NCI-H146 (cell line): ENCODE measurements at regions not wholly inside any gene's neighbourhood (a gene's known extent, or its start where the extent isn't known, plus 50 kb on each side); places are given as distances from the start of the nearest gene placed in this dataset.

ENCODE experiments used
- DNase-seq: peaks from one replicate; lab custom pipeline; 2025; lab: John Stamatoyannopoulos, UW

- no peak for DNase-seq
Observed at GRCh38 chr18:22253676-22254075, 84.3 kb downstream of the GATA6 start.

- no peak for DNase-seq
Observed at GRCh38 chr18:22253156-22253555, 83.8 kb downstream of the GATA6 start.
